K562 (cell line): ENCODE measurements at regions not wholly inside any gene's neighbourhood (a gene's known extent, or its start where the extent isn't known, plus 50 kb on each side); places are given as distances from the start of the nearest gene placed in this dataset.

Experiments
- ATAC-seq: fragments of 200-7000 bp; cut with Tn5 transposase; 3 replicates; pipeline ENCODE4 v1.9.1; 2020; ENCODE audit warnings: moderate library complexity
- BruUV-seq: library from RNA; stranded (reverse); fragments of 400-500 nt; replicated peaks from 2 replicates; lab custom pipeline; 2021; lab: Mats Ljungman, UMichigan
- CTCF ChIA-PET: fragments of 300-600 bp; formaldehyde crosslinking; extraction: SDS; loops from one replicate; lab custom pipeline; 2021; ENCODE audit warnings: low intra/inter-chr PET ratio; lab: Yijun Ruan, JAX
- POLR2A ChIA-PET: fragments of 300-600, 350-650 bp; sonication (Branson Sonifier 250); formaldehyde crosslinking; extraction: SDS; loops from one replicate; lab custom pipeline; 2021; ENCODE audit warnings: antibody characterized with exemption, inconsistent platforms; lab: Yijun Ruan, JAX
- DNase-seq, 4 experiments: peaks; one replicate each; pipeline versions ENCODE4 v3.0.0 to v3.0.0-alpha.2; 2011 to 2018; ENCODE audit warnings: low spot score in 3 of 4, mixed read lengths in 3 of 4; ENCODE audit errors: extremely low read depth in 1 of 4
- FAIRE-seq: peaks from 2 replicates; lab custom pipeline; 2011; peaks lifted over from hg19 to GRCh38; lab: Jason Lieb, UNC
- H2AFZ ChIP-seq: 2 replicates; pipeline ENCODE4 v1.6.0; 2011; ENCODE audit warnings: low read depth, low read length, control low read depth, inconsistent platforms
- H3K27ac ChIP-seq: fragments of 200-600 bp; 3 replicates; pipeline ENCODE4 v1.8.0; 2011; ENCODE audit warnings: low read depth, mild to moderate bottlenecking, control low read depth, inconsistent platforms, low read length, moderate library complexity, mixed read lengths; ENCODE audit errors: extremely low read depth
- H3K27me3 ChIP-seq, 2 experiments: fragments of 300-600 bp in 1 of 2; 2 replicates in 1 of 2; 3 replicates in 1 of 2; pipeline versions ENCODE4 v1.6.0 to v1.8.0; 2011; ENCODE audit warnings: inconsistent platforms in 2 of 2, low read length in 2 of 2, mild to moderate bottlenecking in 1 of 2, mixed read lengths in 1 of 2, moderate library complexity in 1 of 2; ENCODE audit not compliant: control insufficient read depth in 2 of 2, insufficient read depth in 2 of 2
- H3K36me3 ChIP-seq: fragments of 300-600 bp; 3 replicates; pipeline ENCODE4 v1.8.0; 2011; ENCODE audit warnings: mild to moderate bottlenecking, low read length, inconsistent platforms; ENCODE audit not compliant: control insufficient read depth, insufficient read depth
- H3K4me1 ChIP-seq, 2 experiments: fragments of 200-600 bp in 1 of 2; replicated peaks in 1 of 2; 2 replicates in 1 of 2; 3 replicates in 1 of 2; pipeline versions ENCODE4 v1.5.1 to v1.8.0; 2011; ENCODE audit warnings: inconsistent platforms in 2 of 2, low read length in 2 of 2, mild to moderate bottlenecking in 1 of 2, mixed read lengths in 1 of 2, moderate library complexity in 1 of 2; ENCODE audit not compliant: control insufficient read depth in 2 of 2, insufficient read depth in 2 of 2
- H3K4me2 ChIP-seq: 2 replicates; pipeline ENCODE4 v1.6.1; 2011; ENCODE audit warnings: low read length, control low read depth, inconsistent platforms, mixed read lengths; ENCODE audit not compliant: insufficient read depth
- H3K4me3 ChIP-seq: fragments of 200-600 bp; sonication (generic), shearing (Covaris generic); 2 replicates; pipeline ENCODE4 v1.5.1; 2016; ENCODE audit warnings: control low read depth, inconsistent platforms
- H3K79me2 ChIP-seq: fragments of 200-600 bp; 3 replicates; pipeline ENCODE4 v1.8.0; 2011; ENCODE audit warnings: low read length, inconsistent platforms; ENCODE audit not compliant: control insufficient read depth, insufficient read depth
- H3K9ac ChIP-seq, 2 experiments: 2 replicates each; pipeline versions ENCODE4 v1.6.0 to v1.6.1; 2011; ENCODE audit warnings: low read depth in 2 of 2, low read length in 2 of 2, control low read depth in 1 of 2, inconsistent platforms in 1 of 2, mild to moderate bottlenecking in 1 of 2, mixed read lengths in 1 of 2; ENCODE audit not compliant: insufficient read depth in 1 of 2
- H3K9me1 ChIP-seq: one replicate; pipeline ENCODE4 v1.6.0; 2011; ENCODE audit warnings: inconsistent platforms, mild to moderate bottlenecking, low read length, moderate library complexity; ENCODE audit not compliant: control insufficient read depth, insufficient read depth
- H3K9me3 ChIP-seq: replicated peaks from 2 replicates; pipeline ENCODE4 v1.5.1; 2011; ENCODE audit warnings: low read depth, low read length, inconsistent platforms; ENCODE audit not compliant: control insufficient read depth, insufficient read depth
- H4K20me1 ChIP-seq: replicated peaks from 2 replicates; pipeline ENCODE4 v1.6.1; 2011; ENCODE audit warnings: low read length, inconsistent platforms, mixed read lengths; ENCODE audit not compliant: control insufficient read depth, insufficient read depth
- ADNP ChIP-seq: fragments of 200-800 bp; sonication (Bioruptor generic); IDR thresholded peaks from 2 replicates; pipeline ENCODE4 v1.6.1; 2016; ENCODE audit warnings: missing genetic modification characterization, missing compliant biosample characterization
- ARID1B ChIP-seq: fragments of 450-650 bp; IDR thresholded peaks from 2 replicates; pipeline ENCODE4 v1.6.1; 2016; ENCODE audit warnings: antibody characterized with exemption, mild to moderate bottlenecking, inconsistent platforms
- ATF4 ChIP-seq: fragments of 450-650 bp; formaldehyde crosslinking; IDR thresholded peaks from 2 replicates; pipeline ENCODE4 v1.4.0; 2022; ENCODE audit warnings: mild to moderate bottlenecking, moderate library complexity
- BCL6 ChIP-seq: fragments of 250-450 bp; sonication (Bioruptor Pico); IDR thresholded peaks from 2 replicates; pipeline ENCODE4 v1.4.0; 2020
- CLOCK ChIP-seq: fragments of 250-450 bp; sonication (Bioruptor Pico); IDR thresholded peaks from 2 replicates; pipeline ENCODE4 v1.4.0; 2020; ENCODE audit warnings: mild to moderate bottlenecking, moderate library complexity, borderline replicate concordance
- ERF ChIP-seq: fragments of 450-650 bp; formaldehyde crosslinking; IDR thresholded peaks from 2 replicates; pipeline ENCODE4 v1.4.0; 2020; ENCODE audit warnings: mild to moderate bottlenecking, mixed read lengths
- GTF2A2 ChIP-seq: IDR thresholded peaks from 2 replicates; pipeline ENCODE4 v1.6.1; 2016; ENCODE audit warnings: mild to moderate bottlenecking, missing genetic modification characterization, missing compliant biosample characterization
- JUND ChIP-seq, 2 experiments: IDR thresholded peaks; 2 replicates in 1 of 2; 3 replicates in 1 of 2; pipeline ENCODE4 v1.6.1; 2011; ENCODE audit warnings: borderline replicate concordance in 2 of 2, low read depth in 2 of 2, low read length in 2 of 2, improper control_type of control experiment in 1 of 2, missing biosample characterization in 1 of 2, missing genetic modification characterization in 1 of 2, missing genetic modification reagents in 1 of 2
- NELFE ChIP-seq: IDR thresholded peaks from 2 replicates; pipeline ENCODE4 v1.6.1; 2011; ENCODE audit warnings: mild to moderate bottlenecking; ENCODE audit not compliant: insufficient read depth, insufficient read length
- NR4A1 ChIP-seq, 2 experiments: fragments of 250-450 bp in 1 of 2; fragments of 450-650 bp in 1 of 2; sonication (Bioruptor Pico) in 1 of 2; IDR thresholded peaks; 2 replicates each; pipeline versions ENCODE4 v1.4.0 to v1.6.1; 2016 to 2020; ENCODE audit warnings: mild to moderate bottlenecking in 2 of 2, missing compliant biosample characterization in 1 of 2, missing genetic modification characterization in 1 of 2, moderate library complexity in 1 of 2
- PTRF ChIP-seq: fragments of 450-650 bp; IDR thresholded peaks from 2 replicates; pipeline ENCODE4 v1.6.1; 2016; ENCODE audit warnings: mild to moderate bottlenecking, missing genetic modification characterization, missing compliant biosample characterization
- PYGO2 ChIP-seq: fragments of 450-650 bp; IDR thresholded peaks from 2 replicates; pipeline ENCODE4 v1.6.1; 2016; ENCODE audit warnings: mild to moderate bottlenecking, missing genetic modification characterization, moderate library complexity, missing compliant biosample characterization
- SMAD4 ChIP-seq: fragments of 250-450 bp; sonication (Bioruptor Pico); conservative IDR thresholded peaks from 2 replicates; pipeline ENCODE4 v1.8.0; 2021; ENCODE audit warnings: inconsistent platforms, mild to moderate bottlenecking, moderate library complexity
- TEAD4 ChIP-seq, 2 experiments: sonication (generic) in 1 of 2; formaldehyde crosslinking in 1 of 2; IDR thresholded peaks; 2 replicates each; pipeline versions ENCODE4 v1.6.1 to v1.8.0; 2012 to 2022; ENCODE audit warnings: borderline replicate concordance in 1 of 2, inconsistent platforms in 1 of 2, low read length in 1 of 2, mild to moderate bottlenecking in 1 of 2, missing genetic modification reagents in 1 of 2
- ZBTB17 ChIP-seq: fragments of 450-650 bp; formaldehyde crosslinking; IDR thresholded peaks from 2 replicates; pipeline ENCODE4 v1.4.0; 2020; ENCODE audit warnings: mild to moderate bottlenecking
- ZBTB8A ChIP-seq: fragments of 450-650 bp; IDR thresholded peaks from 2 replicates; pipeline ENCODE4 v1.6.1; 2018; ENCODE audit warnings: mild to moderate bottlenecking, moderate library complexity; ENCODE audit not compliant: partially characterized antibody
- ZNF347 ChIP-seq: fragments of 450-650 bp; formaldehyde crosslinking; IDR thresholded peaks from 2 replicates; pipeline ENCODE4 v1.4.0; 2020; ENCODE audit warnings: low read depth, mild to moderate bottlenecking, moderate library complexity
- ZNF507 ChIP-seq: conservative IDR thresholded peaks from 2 replicates; pipeline ENCODE4 v1.6.1; 2017; ENCODE audit warnings: missing genetic modification characterization, missing compliant biosample characterization
- WGBS: fragments of 100-300 bp; shearing (Covaris generic); methylation state at CpG from one replicate; pipeline ENCODE4 v1.1.6; 2016; ENCODE audit warnings: low coverage, mixed read lengths; ENCODE audit not compliant: insufficient coverage; ENCODE audit errors: missing lambda C conversion rate; 5-methylcytosine and 5-hydroxymethylcytosine counted together
- in situ Hi-C: fragments of 300-500 bp; cut with MboI; formaldehyde crosslinking; loops from 4 replicates; pipeline ENCODE4 v1.15.0; 2018; ENCODE audit warnings: inconsistent platforms, mixed read lengths
- intact Hi-C: fragments of 100-400 bp; cut with micrococcal nuclease; formaldehyde crosslinking; loops from 2 replicates; pipeline ENCODE4 v1.14.2; 2022

- WGBS = 5% methylated on average over 5 of the region's 5 CpGs
- in situ Hi-C loops (no loop called here), intact Hi-C loops (loop anchor here (5.0 kb wide), 1 partner anchor 37 kb away; no protein-coding TSS in a partner anchor)
- Histone ChIP-seq H4K20me1 (no peaks in the 10 kb centered on the region), H3K36me3 (no peaks in the 10 kb centered on the region), H3K79me2 (no peaks in the 10 kb centered on the region), H3K27me3 (no peaks in the 10 kb centered on the region), H3K9me1 (no peaks in the 10 kb centered on the region), H3K27ac (no peak overlapping the region), H3K4me2 (peak overlapping the region; percentile 43; the same call in 1 of the 2 replicates), H3K4me1 (peaks cover 0 to 9% of the 10 kb centered on the region in 2 experiments; a peak in 2 of 5 replicates), H2AFZ (peak overlapping the region; percentile 80), H3K4me3 (no peak overlapping the region), H3K9me3 (no peaks in the 10 kb centered on the region), H3K9ac (no peak overlapping the region)
- FAIRE-seq = no peak
- peak; percentile 44; the same call in 1 of the 3 replicates for ATAC-seq
- ChIA-PET POLR2A (interaction anchor here (0.5 to 0.9 kb wide), 2 partner anchors 27 to 105 kb away, joined by 3 read pairs; no protein-coding TSS in a partner anchor), CTCF (no interaction called here)
- peak in 3 of 4 experiments; percentile 11 to 19 (median 15) for DNase-seq
- no TSS peak for BruUV-seq
- TF ChIP-seq ZNF507 (tag) = 0 out of 2 replicates have a peak, but pooled peaks have one; percentile 8
- TF ChIP-seq ARID1B = 0 out of 2 replicates have a peak, but pooled peaks have one; percentile 20
- TF ChIP-seq BCL6 = peak; percentile 83
- peak; percentile 85 for TF ChIP-seq ATF4
- peak; percentile 74 for TF ChIP-seq SMAD4
- TF ChIP-seq NR4A1 (CRISPR knock-in tag; IDR thresholded peaks at IDR 0.05) = no peak
- TF ChIP-seq NR4A1 (tag; IDR thresholded peaks at IDR 0.05) = peak; percentile 97
- TF ChIP-seq PTRF = 0 out of 2 replicates have a peak, but pooled peaks have one; percentile 48
- peak; percentile 48; the same call in 1 of the 2 replicates for TF ChIP-seq PYGO2 (tag)
- TF ChIP-seq ERF = peak; percentile 86; the same call in 1 of the 2 replicates
- TF ChIP-seq TEAD4 (IDR thresholded peaks at IDR 0.05; ENCODE audit: low read length) = peak; percentile 42; the same call in 1 of the 2 replicates
- TF ChIP-seq TEAD4 (CRISPR knock-in tag; IDR thresholded peaks at IDR 0.05; ENCODE audit: borderline replicate concordance) = no peak
- TF ChIP-seq GTF2A2 = peak; percentile 89
- TF ChIP-seq CLOCK = no peak
- TF ChIP-seq ZNF347 (CRISPR knock-in tag) = no peak
- TF ChIP-seq NELFE = no peak
- no peak for TF ChIP-seq ADNP (tag)
- TF ChIP-seq ZBTB8A = no peak
- no peak for TF ChIP-seq JUND (IDR thresholded peaks at IDR 0.05; ENCODE audit: borderline replicate concordance, low read depth, low read length)
- peak; percentile 56; the same call in 2 of the 3 replicates for TF ChIP-seq JUND (tag; IDR thresholded peaks at IDR 0.05; ENCODE audit: borderline replicate concordance, low read depth, low read length)
- peak; percentile 87 for TF ChIP-seq ZBTB17 (CRISPR knock-in tag)
Measured at GRCh38 chrX:30973784-30974427, 84.9 kb upstream of the TAB3 start.
